GM19467 (cell line): ENCODE measurements at regions not wholly inside any gene's neighbourhood (a gene's known extent, or its start where the extent isn't known, plus 50 kb on each side); places are given as distances from the start of the nearest gene placed in this dataset.

Source experiments
- ATAC-seq: cut with Tn5 transposase; IDR thresholded peaks from one replicate; pipeline ENCODE4 v1.9.1; 2021; ENCODE audit warnings: mild to moderate bottlenecking, moderate library complexity; ENCODE audit not compliant: unreplicated experiment

DNA sequence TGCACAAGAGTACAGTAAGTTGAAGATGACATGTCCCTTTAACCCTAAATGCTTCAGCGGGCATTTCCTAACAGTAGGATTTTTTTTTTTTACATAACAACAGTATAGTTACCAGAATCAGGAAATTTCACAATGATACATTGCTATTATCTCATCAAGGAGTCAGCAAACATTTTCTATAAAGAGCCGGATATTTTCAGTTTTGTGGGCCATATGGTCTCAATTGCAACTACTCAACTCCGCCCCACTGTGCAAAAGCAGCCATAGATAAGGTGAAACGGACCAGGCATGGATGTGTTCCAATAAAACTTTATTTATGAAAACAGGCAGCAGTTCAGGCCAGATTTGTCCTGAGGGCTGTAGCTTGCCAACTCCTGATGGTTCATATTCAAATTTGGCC is 130.6 kb downstream of the SMAD6 start:
- ATAC-seq, result no peak

DNA sequence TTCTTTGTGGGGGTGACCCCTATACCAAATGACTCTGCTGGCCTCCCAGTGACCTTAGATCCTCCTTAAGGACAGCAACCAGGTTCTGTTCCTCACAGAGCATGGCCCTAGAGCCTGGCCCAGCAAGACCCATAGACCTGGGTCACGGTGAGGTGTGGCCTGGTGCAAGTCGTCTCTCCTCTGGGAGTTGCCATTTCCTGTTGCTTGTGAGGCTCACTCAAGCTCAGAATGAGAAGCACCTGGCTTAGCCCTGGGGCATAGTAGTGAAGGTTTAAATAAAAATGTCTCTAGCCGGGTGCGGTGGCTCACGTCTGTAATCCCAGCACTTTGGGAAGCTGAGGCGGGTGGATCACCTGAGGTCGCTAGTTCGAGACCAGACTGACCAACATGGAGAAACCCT is 131.3 kb downstream of the SMAD6 start:
- peak; percentile 50 for ATAC-seq

DNA sequence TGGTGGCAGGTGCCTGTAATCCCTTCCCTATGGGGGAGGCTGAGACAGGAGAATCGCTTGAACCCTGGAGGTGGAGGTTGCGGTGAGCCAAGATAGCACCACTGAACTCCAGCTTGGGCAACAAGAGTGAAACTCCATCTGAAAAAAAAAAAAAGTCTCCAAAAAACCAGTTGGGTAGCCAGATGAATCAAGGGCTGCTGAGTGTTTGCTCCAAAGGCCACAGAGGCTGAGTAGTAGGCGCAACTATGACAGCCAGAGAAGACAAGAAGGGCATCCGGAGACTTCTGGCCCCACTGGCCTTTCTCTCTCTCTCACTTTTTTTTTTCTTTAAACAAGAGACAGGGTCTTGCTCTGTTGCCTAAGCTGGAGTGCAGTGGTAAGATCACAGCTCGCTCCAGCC is 131.8 kb downstream of the SMAD6 start:
- no peak for ATAC-seq

DNA sequence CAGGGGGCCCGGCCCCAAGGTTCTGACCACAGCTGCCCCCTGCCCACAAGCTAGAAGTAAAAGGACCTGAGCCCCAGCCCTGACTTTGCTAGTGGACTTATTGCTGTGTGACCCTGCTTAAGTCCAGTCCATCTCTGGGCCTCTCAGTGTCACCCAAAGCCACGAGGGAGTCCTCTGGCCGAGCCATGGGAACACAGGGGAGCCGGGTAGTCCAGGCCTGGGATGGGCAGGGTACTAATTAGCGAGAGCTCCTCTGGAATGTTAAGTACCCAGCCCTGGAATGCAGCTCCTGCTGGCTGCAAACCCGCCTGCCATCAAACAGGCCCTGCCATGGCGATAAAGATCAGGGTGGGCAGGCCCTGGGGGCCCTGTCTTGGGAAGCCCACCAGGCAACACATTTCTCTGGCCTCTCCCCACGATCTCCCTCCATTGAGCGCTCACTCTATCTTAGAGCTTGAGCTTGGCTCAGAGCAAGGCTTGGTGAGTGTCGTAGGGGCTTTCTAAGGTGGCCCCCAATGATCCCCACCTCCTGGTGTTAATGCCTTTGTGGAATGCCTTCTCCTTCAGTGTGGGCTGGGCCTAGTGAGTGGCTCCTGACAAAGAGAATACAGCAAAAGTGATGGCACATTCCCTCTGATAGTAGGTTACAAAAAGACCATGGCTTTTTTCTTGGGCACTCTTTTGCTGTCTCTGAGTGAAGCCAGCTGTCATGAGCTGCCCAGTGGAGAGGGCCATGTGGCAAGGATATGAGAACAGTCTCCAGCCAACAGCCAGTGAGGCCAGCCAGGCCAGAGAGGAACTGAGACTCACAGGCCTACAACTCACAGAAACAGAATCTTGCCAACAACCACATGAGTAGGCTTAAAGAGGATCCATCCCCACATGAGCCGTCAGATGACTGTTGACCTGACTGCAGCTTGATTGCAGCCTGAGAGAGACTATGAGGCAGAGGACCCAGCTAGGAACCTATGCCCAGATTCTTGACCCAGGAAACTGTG is 133.1 kb downstream of the SMAD6 start:
- no peak for ATAC-seq

DNA sequence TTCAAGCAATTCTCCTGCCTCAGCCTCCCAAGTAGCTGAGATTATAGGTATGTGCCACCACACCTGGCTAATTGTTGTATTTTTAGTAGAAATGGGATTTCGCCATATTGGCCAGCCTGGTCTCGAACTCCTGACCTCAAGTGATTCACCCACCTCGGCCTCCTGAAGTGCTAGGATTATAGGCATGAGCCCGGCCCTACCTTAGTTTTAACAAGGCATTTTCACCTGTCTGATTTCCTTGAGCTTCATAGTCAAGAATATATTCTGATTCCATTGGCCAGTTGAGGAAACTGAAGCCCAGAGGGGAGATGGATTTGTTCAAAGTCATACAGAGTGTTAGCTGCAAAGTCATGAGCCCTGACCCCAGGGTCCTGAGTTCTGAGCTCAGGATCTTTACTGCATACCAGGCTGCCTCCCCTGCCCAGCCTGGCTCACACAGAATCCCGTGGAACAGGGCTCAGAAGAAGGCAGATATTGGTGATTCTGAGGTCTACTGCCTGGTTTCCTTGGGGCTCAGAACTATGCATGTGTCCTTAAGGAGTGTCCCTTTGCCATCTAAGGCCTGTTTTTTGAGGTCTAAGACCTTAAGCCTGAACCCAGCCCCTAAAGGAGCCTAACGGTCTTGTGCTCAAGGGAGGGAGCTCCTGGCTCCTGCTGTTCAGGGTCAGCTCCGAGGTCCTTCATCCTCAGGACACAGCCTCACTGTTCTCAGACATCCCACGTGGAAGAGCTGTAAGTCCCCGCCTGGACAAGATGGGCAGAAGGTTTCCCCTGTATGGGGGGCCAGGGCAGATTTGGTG is 134.4 kb downstream of the SMAD6 start:
- ATAC-seq, result no peak

DNA sequence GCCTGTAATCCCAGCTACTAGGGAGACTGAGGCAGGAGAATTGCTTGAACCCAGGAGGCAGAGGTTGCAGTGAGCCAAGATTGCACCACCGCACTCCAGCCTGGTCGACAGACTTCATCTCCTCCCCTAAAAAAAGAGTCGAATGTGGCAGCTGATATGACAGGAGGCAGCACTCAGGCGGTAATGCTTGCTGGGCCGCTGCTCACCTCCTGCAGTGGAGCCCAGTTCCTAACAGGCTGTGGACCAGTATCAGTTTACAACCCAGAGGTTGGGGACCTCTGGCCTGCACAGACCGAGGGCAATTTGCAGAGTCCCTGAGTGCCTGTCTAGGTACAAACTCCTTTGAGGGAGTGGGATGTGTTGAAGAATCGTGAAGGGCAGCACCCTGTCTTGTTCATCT is 136.2 kb downstream of the SMAD6 start:
- no peak for ATAC-seq

DNA sequence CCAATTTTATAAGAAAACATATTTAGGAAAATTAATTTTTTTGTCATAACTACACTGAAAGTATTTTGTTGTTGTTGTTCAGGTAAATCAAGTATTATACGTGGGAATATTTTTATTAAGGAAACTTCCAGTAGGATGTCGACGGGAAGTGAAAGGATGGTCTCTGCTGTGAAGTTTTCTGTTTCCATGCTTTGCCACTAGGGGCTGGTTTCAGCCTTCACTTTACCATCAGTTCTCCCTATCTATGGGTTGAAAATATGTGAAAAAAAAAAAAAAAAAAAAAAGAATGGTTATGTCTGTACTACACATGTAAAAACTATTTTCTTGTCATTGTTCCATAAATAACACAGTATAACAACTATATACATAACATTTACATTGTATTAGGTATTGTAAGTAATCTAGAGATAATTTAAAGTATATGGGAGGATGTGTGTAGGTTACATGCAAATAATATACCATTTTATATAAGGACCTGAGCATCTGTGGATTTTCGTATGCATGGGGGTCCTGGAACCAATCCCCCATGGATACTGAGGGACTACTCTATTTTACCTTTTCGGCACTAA is 136.7 kb downstream of the SMAD6 start:
- ATAC-seq, result no peak

DNA sequence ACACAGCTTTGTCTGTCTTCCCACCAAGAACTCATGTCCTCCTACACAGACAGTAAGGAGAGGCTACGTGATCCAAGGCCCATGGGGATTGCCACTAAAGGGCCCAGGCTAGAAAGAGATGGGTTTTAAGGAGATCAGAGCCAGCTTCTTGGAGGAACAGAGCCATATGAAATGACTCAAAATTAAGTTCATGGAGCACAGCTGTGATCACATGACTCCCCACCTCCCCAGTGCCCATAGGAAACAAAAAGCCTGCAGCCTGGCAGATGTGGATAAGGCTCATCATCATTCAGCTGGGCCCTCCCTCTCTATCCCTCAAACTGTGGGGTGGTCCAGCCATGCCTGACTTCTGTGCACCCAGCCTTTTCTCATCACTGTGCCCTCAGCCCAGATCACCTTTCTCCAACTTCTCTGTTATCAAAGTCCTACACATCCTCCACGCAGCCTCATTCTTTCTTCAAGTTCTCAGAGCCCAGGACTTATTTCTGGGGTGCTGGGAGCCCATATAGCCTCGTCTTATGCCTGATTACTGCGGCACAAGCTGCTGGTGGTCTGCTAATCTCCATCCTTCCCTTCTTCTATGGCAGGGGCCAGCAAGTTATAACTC is 137.6 kb downstream of the SMAD6 start:
- ATAC-seq, result no peak

DNA sequence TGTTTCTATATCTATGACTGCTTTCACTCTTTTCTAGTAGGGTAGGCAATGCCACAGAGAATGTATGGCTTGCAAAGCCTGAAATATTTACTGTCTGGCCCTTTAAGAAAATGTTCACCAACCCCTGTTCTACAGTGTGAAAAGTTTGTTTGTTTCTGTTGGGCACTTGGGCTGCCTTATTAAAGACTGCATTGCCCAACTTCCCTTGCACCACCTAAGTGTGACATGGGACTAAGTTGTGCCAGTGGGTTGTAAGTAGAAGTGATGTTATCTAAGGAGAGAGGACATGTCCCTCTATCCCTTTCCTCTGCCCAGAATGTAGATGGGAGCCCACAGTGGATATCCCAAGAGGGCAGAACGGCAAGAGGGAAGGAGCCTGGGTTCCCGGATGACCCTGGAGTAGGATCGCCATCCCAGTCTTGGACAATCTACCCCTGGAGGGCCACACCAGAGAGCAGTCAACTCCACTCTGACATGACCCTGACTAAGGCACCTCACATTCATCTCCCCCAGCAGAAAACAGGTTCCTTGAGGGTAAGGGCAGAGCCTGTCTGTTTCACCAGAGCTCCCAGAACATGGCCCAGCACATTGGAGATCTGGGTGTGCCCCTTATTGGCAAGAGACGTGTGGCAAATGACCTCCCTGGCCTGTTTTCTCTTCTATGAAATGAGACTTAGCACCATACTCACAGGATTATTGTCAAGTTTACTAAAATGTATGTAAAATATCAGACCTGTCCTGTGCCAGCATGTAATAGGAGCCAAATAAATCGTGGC is 138.8 kb downstream of the SMAD6 start:
- ATAC-seq, result no peak

DNA sequence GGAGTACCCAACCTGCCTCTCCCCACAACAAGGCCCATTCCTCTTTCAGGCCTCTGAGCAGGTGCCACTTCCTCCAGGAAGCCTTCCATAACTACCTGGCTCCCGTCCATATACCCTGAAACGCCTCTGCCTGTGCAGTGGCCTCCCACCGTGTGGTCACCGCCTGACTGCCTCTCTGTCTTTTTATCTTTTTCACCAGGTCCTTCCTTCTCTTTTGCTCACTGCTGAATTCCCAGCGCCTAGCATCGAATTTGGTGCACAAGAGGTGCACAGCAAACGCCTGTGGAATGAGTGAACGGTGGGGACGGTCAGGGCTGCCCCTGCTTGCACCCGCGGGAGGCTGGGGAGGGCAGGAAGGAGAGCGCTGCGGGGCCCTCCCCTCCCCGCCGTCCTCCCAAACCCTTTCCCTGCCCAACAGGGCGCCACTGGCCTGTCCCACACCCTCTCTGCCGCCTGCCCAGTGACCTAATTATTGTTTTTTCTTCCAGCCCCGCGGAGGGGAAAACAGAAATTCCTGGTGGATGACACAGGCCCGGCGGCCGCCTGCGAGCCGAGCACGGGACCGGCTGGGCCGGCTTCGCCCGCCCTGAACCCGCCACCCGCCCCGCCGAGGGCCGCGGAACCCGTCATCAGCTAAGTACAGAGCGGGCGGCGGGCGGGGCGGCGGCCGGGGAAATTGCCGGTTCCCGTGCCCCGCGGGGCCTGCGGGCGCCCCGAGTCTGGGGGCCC is 140.1 kb downstream of the SMAD6 start:
- ATAC-seq, result no peak

DNA sequence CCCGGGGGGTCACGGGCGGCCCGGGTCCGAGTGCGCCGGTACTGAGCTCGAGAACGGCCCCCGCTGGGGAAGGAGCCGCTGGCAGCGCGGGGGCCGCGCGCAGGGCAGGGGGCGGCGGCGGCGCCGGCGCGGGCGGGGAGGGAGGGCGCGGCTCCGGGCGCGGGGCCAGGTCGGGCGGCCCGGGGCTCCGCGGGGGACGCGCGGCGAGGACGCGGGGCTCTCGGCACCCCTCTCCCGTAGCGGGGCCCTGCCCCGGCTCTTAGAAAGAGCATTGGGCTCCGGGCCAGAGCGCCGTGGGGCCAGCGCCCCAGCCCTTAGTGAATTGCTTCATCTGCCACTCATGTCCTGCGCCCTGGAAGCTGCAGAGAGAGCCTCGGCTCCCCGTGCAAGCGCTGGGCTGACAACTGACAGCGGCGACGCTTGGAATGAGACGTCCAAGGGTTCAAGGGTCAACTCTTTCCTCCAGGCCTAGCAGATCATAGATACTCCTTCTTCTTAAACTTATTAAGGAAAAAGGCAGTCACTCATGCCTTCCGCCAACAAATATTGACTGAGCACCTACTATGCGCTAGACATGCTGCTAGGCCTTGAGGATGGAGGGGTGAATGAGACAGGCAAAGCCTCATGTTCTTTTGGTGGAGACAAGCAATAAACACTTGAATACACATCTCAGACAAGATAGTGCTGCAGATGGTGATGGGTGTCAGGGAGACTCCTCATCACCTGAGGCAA is 140.8 kb downstream of the SMAD6 start:
- ATAC-seq, result no peak

DNA sequence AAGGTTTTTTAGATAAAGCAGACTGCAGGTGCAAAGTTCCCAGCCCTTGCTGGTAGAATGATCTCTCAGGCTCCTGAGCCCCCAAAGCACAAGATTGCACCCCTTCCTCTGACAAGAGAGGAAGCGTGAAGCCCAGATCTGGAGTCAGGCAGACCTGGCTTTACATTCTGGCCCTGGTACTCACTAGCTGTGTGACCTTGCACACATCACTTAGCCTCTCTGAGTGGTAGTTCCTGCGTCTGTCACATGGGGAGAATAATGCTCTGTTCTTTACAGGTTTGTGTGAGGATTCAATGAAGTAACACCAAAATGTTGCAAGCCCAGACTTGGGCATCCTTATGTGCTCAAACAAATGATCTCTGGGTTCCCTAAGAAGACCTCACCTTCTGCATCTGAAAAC is 141.5 kb downstream of the SMAD6 start:
- ATAC-seq, result no peak

DNA sequence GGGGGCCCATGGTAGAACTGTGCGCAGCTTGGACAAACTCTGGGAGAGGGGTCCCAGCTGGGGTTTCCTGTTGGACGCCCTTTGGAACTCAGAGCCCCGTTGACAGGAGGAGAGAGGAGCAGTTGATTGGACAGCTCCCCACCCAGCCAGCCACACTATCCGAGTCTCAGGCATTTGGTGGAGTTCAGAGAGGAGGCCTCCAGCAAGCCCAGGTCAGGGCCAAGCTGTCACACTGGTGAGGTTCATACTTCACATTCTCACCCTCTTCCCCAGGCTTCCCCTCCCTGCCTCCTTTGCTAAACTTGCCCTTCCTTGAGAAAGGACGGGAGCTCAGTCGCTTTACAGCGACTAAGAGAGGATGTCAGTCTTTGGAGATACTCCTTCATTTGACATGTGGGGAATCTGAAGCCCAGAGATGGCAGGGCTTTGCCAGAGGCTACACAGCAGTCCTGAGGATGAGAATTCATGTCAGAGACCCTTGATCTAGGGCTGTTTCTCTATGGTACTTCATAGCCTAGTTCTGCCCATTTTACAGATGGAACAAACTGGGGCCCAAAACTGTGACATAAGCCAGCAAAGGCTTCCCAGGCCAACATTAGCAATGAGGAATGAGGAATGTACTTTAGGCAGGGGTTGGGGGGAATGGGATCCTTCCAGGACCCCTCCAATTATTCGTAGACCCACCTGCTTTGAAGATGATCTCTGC is 142.2 kb downstream of the SMAD6 start:
- ATAC-seq, result no peak

DNA sequence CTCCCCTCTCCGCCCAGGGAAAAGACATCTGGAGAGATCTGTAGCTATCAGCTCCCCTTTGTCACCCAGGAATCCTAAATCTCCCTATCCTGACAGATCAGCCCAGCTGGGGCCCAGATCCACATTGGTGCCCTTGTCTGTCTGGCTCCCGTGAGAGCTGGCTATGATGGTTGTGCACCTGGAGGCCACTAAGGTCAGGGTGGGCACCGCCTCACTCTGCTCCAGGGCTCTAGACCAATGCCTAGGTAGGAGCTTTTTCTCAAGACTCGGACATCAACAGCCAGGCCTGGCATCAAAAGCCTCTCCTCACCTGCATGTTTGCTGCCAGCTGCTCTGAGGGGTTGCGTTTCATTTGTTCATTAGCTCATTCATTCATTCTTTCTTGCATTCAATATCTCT is 142.7 kb downstream of the SMAD6 start:
- ATAC-seq, result no peak

DNA sequence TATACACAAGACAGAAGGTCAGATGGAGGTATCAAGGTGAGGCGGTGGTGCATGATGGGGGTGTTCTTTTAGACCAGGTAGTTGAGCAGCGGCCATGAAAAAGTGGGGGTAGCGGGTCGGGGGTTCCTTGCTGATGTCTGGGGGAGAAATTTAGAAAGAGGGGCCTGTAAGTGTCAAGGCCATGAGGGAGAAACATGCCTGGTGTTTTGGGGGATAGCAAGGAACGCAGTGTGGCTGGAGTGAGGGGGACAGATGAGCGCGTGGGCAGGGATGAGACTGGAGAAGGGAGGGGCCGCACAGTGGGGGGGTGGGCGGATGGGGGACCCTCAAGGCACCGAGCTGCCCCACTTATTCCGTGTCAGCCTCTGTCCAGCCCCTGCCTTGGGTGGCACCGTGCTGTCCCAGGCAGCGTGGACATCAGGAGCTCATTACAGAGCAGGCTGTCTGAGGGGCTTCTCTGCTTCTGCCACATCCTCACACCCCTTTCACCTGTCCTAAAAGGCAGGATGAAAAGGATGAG is 143.3 kb downstream of the SMAD6 start:
- ATAC-seq, result no peak

DNA sequence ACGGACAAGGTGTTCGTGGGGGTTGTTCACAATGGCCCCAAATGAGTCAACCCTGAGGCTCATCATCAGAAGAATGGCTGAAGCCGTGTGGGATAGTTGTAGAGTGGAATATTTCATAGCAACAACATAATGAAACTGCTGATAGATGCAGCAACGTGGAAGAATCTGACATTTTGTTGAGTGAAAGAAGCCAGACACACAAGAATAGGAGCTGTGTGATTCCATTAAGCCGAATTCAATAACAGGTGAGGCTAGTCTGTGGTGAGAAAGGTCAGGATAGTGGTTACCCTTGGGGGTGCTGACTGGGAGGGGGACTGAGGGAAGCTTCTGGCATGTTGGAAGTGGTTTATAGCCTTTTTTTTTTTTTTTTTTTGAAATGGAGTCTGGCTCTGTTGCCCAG is 144.0 kb downstream of the SMAD6 start:
- no peak for ATAC-seq

DNA sequence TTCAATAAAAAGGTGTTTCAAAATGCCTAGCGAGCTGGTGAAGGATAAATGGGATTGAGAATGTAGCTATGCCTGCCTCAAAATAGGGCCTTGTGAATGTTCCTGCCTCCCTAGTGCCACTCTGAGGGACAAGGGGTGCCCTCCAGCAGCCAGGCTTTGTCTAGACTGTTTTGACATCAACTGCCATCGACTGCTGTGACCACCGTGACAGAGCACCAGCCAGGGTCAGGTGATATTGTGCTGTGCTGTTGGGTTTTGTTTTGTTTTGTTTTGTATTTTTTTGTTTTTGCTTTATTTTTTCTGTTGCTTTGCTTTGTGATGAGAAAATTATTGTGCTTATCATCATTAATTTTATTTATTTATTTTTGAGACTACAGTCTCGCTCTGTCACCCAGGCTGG is 144.8 kb downstream of the SMAD6 start:
- ATAC-seq, result no peak

DNA sequence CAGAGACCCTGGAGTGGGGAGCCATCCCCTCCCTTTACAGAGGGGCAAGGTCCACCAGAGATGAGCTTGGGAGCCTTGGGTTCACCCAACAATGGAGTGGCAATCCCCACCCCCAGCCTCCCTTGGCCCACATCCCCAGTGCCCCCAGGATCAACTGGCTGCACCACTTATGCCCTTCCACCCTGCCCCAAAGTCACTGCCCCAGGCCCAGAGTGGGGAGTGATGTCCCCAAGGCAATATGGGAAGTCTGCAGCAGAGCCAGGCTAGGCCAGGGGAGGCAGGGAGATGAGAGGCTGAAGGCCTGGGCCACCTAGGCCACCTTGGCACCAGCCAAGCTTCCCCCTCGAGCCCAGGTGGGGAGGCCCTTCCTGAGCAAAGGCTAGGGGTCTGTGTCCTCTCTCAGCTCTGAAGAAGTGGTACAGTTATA is 145.5 kb downstream of the SMAD6 start:
- ATAC-seq, result no peak
